GM19035 (cell line): ENCODE measurements at regions not wholly inside any gene's neighbourhood (a gene's known extent, or its start where the extent isn't known, plus 50 kb on each side); places are given as distances from the start of the nearest gene placed in this dataset.

Experiments
- ATAC-seq: cut with Tn5 transposase; IDR thresholded peaks from one replicate; pipeline ENCODE4 v1.9.1; 2021; ENCODE audit not compliant: unreplicated experiment

GRCh38 chr5:28190011-28190410, 1151.6 kb upstream of the CDH9 start:
- ATAC-seq = no peak

- no peak for ATAC-seq
Observed at GRCh38 chr5:28174691-28175090, 1136.3 kb upstream of the CDH9 start.

- ATAC-seq = no peak
Observed at GRCh38 chr5:28165096-28165495, 1126.7 kb upstream of the CDH9 start.

GRCh38 chr5:28164568-28164967, 1126.2 kb upstream of the CDH9 start:
- ATAC-seq = no peak

GRCh38 chr5:28156981-28157380, 1118.6 kb upstream of the CDH9 start:
- no peak for ATAC-seq

GRCh38 chr5:28143519-28143918, 1105.1 kb upstream of the CDH9 start:
- no peak for ATAC-seq

- no peak for ATAC-seq
Observed at GRCh38 chr5:28132151-28132550, 1093.8 kb upstream of the CDH9 start.

- ATAC-seq = no peak
Observed at GRCh38 chr5:28117691-28118090, 1079.3 kb upstream of the CDH9 start.

- no peak for ATAC-seq
Observed at GRCh38 chr5:28117273-28117672, 1078.9 kb upstream of the CDH9 start.

- ATAC-seq = no peak
Observed at GRCh38 chr5:28110781-28111180, 1072.4 kb upstream of the CDH9 start.

- ATAC-seq = no peak
Observed at GRCh38 chr5:28104080-28104479, 1065.7 kb upstream of the CDH9 start.

GRCh38 chr5:28084069-28084468, 1045.7 kb upstream of the CDH9 start:
- no peak for ATAC-seq

- no peak for ATAC-seq
Observed at GRCh38 chr5:28082610-28083009, 1044.2 kb upstream of the CDH9 start.

- ATAC-seq = no peak
Observed at GRCh38 chr5:28077291-28078240, 1039.2 kb upstream of the CDH9 start.

- ATAC-seq = no peak
Observed at GRCh38 chr5:28066856-28067255, 1028.5 kb upstream of the CDH9 start.

- ATAC-seq = no peak
Observed at GRCh38 chr5:28065656-28066055, 1027.3 kb upstream of the CDH9 start.

GRCh38 chr5:28046596-28046995, 1008.2 kb upstream of the CDH9 start:
- no peak for ATAC-seq

GRCh38 chr5:28027851-28028250, 989.5 kb upstream of the CDH9 start:
- no peak for ATAC-seq

GRCh38 chr5:28017178-28017577, 978.8 kb upstream of the CDH9 start:
- ATAC-seq = no peak

GRCh38 chr5:28014779-28015178, 976.4 kb upstream of the CDH9 start:
- ATAC-seq = no peak

- no peak for ATAC-seq
Observed at GRCh38 chr5:28012538-28012937, 974.2 kb upstream of the CDH9 start.

GRCh38 chr5:28009576-28009975, 971.2 kb upstream of the CDH9 start:
- no peak for ATAC-seq

GRCh38 chr5:27996665-27997064, 958.3 kb upstream of the CDH9 start:
- no peak for ATAC-seq
